Lower leg skin (tissue), 3 donors: ENCODE measurements at regions not wholly inside any gene's neighbourhood (a gene's known extent, or its start where the extent isn't known, plus 50 kb on each side); places are given as distances from the start of the nearest gene placed in this dataset.

Experiments used
- CTCF ChIP-seq, 3 donors: fragments of 450-650 bp; IDR thresholded peaks; one replicate each; pipeline ENCODE4 v1.5.1; 2016; ENCODE audit warnings: antibody characterized with exemption in 3 of 3, mild to moderate bottlenecking in 3 of 3, moderate library complexity in 2 of 3
- POLR2A ChIP-seq, 2 donors: fragments of 450-650 bp; IDR thresholded peaks; one replicate each; pipeline ENCODE4 v1.6.1; 2016 to 2017; ENCODE audit warnings: antibody characterized with exemption in 2 of 2, mild to moderate bottlenecking in 1 of 2, moderate library complexity in 1 of 2

GRCh38 chr2:122366427-122366826 is 611.0 kb downstream of the TSN start:
- TF ChIP-seq CTCF (IDR thresholded peaks at IDR 0.05) (no peak), POLR2A (IDR thresholded peaks at IDR 0.05) (no peak)
